ENCODE measurements at regions not wholly inside any gene's neighbourhood (a gene's known extent, or its start where the extent isn't known, plus 50 kb on each side); places are given as distances from the start of the nearest gene placed in this dataset.
A peak's percentile ranks its signal among the peaks of the same experiment; 100 is the strongest.
"Not testable (repeated sequence)": the region's sequence is repeated elsewhere in the genome, so short reads cannot be mapped to it uniquely, and the experiment has no call there.

- DNase-seq = no peak
These were observed 51.5 kb upstream of the MELK start for GRCh38 chr9:36521148-36521547.

GRCh38 chr9:36517131-36517530 lies 55.6 kb upstream of the MELK start:
- no peak for DNase-seq

DNA sequence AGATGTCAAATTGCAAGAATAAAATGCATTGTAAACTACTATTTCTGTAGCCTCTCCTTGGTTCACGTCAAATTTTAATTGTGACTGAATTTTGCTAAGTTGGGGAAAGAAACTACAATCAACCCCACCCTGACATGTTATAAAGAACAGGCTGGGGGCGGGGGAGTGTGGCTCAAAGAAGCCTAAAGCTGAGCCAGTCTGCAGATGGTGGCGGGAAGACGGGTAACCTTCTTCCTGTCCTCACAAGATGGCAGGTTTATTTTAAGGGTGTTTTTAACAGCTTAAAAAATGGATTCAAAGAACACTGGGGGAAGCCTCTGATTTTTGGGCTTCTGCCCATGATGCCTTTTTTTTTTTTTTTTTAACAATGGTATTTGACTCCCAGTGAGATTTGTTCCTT lies 68.5 kb upstream of the MELK start:
- peak in 1 of 2 experiments; percentile 27 for DNase-seq

DNA sequence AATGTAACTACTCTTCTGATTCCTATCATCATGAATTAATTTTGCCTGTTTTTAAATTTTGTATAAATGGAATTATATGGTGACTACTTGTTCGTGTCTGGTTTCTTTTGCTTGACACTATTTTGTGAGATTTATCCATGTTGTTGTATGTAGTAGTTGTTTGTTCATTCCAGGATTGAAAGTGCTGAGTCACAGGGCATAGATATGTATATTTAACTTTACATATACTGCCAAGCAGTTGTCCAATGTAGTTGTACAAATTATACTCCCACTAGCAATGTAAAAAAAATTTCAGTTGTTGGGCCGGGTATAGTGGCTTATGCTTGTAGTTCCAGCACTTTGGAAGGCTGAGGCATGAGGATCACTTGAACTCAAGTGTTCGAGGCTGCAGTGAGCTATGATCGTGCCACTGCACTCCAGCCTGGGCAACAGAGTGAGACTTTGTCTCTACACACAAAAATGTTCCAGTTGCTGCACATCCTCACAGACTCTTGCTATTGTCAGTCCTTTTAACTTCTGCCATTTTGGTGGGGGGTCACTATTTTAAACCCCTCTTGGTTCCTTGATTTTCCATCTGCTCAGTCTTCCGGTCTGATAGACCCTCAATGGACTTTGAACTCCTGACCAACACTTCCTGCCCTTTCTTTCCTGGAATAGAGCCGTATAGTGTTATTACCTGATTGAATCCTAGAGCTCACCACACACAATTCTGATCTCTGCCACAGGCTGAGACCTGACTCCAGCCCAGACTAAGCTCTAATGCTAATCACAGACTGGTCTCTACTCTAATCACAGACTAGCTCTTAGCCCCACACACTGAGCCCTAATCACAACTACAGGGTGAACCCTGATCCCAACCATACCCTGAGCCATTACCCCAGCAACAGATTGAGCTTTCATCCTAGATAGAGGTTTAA lies 69.3 kb upstream of the MELK start:
- DNase-seq = no peak

DNA sequence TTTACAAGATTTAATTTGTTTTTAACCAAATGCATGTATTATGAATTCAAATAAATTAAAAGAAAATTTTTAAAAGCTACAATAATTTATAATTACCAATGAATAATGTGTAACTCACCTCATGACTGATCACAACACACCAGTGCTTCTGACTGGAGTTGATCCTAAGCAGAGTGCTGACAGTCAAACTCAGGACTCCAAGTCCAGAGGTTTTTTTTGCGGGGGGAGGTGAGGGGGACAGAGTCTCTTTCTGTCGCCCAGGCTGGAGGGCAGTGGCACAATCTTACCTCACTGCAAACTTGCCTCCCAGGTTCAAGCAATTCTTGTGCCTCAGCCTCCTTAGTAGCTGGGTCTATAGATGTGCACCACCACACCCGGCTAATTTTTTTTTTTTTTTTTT lies 71.0 kb upstream of the MELK start:
- DNase-seq = no peak

GRCh38 chr9:36500931-36501330 lies 71.8 kb upstream of the MELK start:
- DNase-seq = not testable (repeated sequence)

DNA sequence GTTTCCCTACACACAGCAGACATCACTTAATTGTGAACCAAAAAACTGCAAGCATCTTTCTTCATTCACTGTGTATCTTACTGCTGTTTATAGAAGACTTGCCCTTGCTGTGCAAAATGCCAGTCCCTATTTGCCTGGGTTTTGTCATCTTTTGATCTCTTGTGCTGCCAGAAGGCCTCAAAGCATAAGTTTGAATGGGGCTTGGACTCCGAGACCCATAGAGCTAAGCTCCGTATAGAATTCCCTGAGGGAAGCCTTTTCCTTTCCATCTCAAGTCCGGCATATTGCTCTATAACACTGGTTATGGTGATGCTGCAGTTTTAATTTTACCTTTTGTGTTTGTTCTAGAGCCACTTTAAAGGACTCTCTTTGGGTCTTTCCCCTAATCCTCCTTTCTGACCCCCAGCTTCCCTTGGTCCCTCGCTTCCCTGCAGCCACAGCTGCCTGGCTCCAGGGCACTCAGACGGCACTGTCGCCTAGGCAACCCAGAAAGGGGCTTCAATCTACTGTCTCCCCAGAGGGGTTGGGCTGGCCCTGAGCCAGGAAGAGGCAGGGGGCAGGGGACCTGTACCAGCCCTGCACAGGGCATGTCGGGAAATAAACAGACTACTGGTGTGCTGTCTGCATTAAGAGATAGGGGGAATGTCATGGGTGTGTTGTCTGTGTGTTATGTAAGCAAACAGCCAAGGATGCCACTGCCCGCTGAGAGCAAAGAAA lies 73.4 kb upstream of the MELK start:
- DNase-seq = no peak

GRCh38 chr9:36493564-36493963 lies 79.1 kb upstream of the MELK start:
- peak; percentile 44 to 49 for DNase-seq

DNA sequence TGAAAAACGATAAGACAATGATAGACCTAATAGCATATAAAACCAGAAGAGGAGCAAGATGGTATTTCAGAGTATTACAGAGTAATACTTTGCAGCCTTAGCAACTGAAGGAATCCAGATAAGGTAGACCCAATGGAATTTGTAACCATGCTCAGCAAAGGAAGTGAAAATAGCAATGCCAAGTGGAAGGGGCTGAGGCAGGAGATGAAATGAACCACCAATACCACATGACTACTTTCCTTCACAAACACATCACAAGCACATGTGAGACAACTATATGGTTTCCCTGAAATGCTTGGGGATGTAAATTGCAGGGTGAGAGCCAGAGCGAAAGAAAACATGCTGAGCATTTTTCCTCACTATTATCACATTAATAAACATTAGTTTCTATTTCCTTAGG lies 79.8 kb upstream of the MELK start:
- DNase-seq = no peak

DNA sequence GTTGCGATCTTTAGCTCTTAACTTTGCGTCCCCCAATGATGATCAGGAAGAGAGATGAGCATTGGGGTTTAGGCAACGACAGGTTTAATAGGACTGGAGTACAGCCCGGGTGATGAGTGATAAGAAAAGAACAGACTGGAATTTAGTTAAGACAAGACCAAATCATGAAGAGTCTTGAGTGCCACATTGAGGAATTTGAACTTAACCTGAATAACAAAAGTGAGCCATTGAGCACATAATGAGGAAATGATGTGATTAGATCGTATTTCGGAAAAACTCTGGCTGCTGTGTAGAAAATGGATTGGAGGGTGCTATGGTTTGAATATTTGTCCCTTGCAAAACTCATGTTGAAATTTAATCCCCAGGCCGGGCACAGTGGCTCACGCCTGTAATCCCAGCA lies 83.2 kb upstream of the MELK start:
- DNase-seq = no peak

DNA sequence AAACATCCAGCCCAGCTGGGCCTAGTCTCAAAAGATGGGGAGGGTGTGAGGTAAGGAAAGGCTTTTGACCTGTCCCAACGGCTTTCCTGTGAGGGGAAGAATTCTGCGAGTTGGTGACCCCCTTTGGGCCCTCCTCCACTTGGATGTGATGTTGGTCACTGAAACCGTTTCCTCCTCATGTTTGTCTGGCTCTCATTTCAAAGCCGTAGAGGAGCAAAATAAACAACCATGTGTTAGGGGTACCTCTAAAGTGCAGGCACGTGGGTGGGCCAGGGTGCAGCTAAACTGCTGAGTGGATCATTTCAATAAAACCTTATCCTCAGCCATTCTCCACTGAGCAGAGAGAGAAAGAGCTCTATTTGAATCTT lies 84.3 kb upstream of the MELK start:
- no peak for DNase-seq

GRCh38 chr9:36487482-36488388 lies 85.0 kb upstream of the MELK start:
- DNase-seq = peak; percentile 89 to 93

GRCh38 chr9:36486933-36487481 lies 85.7 kb upstream of the MELK start:
- peak; percentile 74 to 77 for DNase-seq

DNA sequence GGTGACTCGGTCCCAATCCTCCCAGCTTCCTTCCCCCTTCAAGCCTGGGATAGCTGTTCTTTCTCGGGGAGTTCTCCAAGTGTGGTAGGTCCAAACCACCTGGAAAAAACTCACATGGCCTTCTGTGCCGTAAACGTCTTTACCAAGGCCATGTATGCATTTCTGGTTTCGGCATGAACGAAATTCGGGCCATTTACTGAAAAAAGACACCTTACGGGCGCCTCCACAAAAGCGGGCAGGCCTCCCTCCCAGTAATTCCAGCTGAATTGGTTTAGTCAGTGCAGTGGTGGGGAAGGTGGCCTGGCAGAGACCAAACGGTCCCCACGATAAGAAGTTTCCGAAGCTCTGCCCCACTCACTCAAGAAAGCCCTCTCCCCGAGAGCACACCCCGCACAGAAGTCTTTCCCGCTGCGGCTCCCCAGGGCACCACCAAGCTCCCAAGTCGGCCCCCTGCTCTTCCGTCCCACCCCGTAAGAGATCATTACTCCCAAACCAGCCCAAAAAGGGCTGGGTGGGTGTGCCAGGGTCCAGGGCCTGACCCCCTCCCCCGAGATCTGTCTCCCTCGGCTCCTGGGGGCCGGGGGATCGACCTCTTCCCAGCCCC lies 86.3 kb upstream of the MELK start:
- DNase-seq = no peak

DNA sequence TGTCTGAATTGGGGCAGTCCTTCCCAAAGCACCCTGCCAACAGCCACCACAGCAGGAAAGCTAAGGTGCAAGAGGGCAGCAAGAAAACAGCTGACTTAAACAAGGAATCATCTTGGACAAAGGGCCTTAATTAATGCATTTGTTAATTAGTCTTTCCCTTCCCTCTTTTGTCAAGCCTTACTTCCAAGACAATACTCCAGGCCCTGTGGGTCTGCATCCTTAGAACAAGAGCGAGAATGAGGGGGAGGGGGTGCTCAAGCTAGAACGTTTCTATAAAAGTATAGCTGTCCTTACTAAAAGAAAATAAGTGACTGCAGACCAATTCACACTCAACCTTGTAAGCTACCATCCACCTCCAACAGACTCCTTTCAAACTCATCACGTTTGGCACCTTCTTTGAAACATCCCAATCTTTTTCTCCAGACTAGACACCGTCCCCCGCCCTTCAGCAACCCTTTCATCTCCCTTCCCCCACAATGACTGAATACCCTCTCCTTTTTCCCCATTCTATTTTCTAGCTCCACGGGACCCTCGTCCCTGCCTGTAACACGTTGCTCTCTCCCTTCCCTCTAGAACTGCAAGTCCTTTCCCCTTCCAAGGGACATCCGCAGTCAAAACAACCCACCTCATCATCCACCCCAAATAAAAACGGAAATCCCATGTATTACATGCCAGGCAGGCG lies 85.7 kb upstream of the RNF38 start:
- DNase-seq = no peak

- no peak for DNase-seq
These were observed 84.1 kb upstream of the RNF38 start for GRCh38 chr9:36484124-36484523.

DNA sequence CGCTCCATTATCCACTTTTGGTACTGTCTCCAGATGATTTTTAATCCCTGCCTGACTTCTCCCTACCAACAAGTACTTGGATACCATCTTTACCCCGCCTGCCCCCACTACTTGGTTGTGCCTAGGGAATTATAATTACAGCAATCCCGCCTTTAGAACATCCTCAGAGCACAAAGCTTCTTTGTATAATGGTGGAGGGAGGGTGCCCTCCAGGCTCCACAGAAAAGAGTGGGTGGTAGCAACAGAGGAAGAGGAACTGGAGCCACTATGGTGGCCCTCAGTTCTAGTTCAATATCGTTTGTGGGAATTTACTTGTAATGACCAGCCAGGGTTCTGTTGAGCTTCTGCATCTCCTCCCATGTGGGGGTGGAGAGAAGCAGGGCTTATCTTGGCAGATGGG lies 79.0 kb upstream of the RNF38 start:
- DNase-seq = no peak

- DNase-seq = no peak
These were observed 71.3 kb upstream of the RNF38 start for GRCh38 chr9:36471359-36471758.

- peak; percentile 64 to 74 for DNase-seq
These were observed 70.7 kb upstream of the RNF38 start for GRCh38 chr9:36470643-36471290.

DNA sequence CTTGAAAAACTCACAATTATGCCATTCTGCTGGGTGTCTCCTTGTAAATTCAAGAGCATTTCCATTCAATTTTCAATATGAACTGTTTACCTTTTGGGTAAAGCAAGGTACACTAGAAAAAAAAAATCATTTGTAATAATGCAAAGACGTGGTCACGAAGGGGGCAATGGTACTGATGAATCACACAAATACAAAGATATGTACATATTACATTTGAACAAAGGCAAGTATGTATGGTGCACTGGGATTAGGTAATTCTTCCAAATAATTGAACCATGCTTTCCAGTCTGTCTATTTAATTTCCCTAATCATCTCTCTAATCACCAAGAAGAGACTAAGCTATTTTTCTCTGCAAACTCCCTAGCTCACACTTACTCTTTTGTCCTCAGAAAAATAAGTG lies 63.4 kb upstream of the RNF38 start:
- DNase-seq = no peak

DNA sequence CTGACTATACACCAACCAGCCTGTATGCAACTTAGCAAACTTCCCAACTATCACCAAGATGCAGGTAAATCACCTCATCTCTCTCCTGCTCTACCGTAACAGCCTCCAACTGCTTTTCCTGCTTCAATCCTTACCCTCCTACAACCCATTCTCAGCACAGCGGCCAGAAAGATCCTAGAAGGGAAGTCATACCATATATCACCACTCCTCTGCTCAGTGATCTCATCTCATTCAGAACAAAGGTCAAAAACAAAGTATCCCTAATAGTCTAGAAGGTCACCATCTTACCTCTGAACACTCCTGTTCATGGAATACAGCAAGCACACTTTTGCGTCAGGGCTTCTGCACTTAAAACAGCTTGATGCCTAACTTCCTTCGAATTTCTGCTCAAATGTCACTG lies 62.2 kb upstream of the RNF38 start:
- DNase-seq = no peak

Measured in activated T-cell treated with anti-CD3 and anti-CD28 coated beads, Interleukin-2, amount 50 U/mL, for 48 hours (primary cell).